Mesothelial cell of epicardium (in vitro differentiated cells): ENCODE measurements at regions not wholly inside any gene's neighbourhood (a gene's known extent, or its start where the extent isn't known, plus 50 kb on each side); places are given as distances from the start of the nearest gene placed in this dataset.

Experiments used
- DNase-seq, 2 experiments: peaks; one replicate each; pipeline ENCODE4 v3.0.0; 2021; ENCODE audit warnings: low spot score in 2 of 2; ENCODE audit not compliant: unreplicated experiment in 2 of 2
- H3K27ac Mint-ChIP-seq: 2 replicates; pipeline ENCODE4 v1.8.0; 2021; ENCODE audit warnings: mixed read lengths
- H3K27me3 Mint-ChIP-seq: 2 replicates; pipeline ENCODE4 v1.8.0; 2021; ENCODE audit warnings: low read depth, mixed read lengths
- H3K36me3 Mint-ChIP-seq: 2 replicates; pipeline ENCODE4 v1.8.0; 2021; ENCODE audit warnings: mixed read lengths
- H3K4me1 Mint-ChIP-seq: 2 replicates; pipeline ENCODE4 v1.8.0; 2021; ENCODE audit warnings: mixed read lengths
- H3K4me3 Mint-ChIP-seq: 2 replicates; pipeline ENCODE4 v1.8.0; 2021; ENCODE audit warnings: mild to moderate bottlenecking, moderate library complexity, mixed read lengths
- H3K9me3 Mint-ChIP-seq: 2 replicates; pipeline ENCODE4 v1.8.0; 2021; ENCODE audit warnings: mixed read lengths
- TF ChIP-seq, protein P1 (sequence below): fragments of 200-600 bp; sonication (generic); IDR thresholded peaks from one replicate; pipeline ENCODE4 v1.5.0; 2021; ENCODE audit warnings: antibody characterized with exemption; ENCODE audit not compliant: unreplicated experiment

DNA sequence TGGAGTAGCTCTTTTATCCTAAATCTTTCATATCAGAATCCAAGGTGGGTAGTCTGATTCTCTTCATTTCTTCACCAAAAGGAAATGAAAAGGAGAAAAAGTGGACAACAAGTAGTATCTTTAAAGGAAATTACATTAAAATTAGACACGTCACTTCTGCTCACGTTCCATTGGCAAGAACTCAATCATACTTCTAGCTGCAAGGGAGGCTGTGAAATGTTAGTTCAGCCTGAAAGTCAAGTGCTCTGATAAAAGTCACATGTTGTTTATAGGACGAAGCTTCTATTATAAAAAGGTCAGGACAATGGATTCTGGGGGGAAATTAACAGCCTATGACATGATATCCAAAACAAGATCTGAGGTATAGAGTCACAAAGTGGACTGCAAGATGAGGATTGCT, 164.6 kb upstream of the MCTP2 start:
- H3K4me3 Mint-ChIP-seq: no peak overlapping the region
- H3K9me3 Mint-ChIP-seq: peaks cover 30% of the 10 kb centered on the region
- H3K27ac Mint-ChIP-seq: no peak overlapping the region
- no peak for DNase-seq
- H3K36me3 Mint-ChIP-seq: no peaks in the 10 kb centered on the region
- H3K27me3 Mint-ChIP-seq: peaks cover 2% of the 10 kb centered on the region
- TF ChIP-seq, protein P1, sequence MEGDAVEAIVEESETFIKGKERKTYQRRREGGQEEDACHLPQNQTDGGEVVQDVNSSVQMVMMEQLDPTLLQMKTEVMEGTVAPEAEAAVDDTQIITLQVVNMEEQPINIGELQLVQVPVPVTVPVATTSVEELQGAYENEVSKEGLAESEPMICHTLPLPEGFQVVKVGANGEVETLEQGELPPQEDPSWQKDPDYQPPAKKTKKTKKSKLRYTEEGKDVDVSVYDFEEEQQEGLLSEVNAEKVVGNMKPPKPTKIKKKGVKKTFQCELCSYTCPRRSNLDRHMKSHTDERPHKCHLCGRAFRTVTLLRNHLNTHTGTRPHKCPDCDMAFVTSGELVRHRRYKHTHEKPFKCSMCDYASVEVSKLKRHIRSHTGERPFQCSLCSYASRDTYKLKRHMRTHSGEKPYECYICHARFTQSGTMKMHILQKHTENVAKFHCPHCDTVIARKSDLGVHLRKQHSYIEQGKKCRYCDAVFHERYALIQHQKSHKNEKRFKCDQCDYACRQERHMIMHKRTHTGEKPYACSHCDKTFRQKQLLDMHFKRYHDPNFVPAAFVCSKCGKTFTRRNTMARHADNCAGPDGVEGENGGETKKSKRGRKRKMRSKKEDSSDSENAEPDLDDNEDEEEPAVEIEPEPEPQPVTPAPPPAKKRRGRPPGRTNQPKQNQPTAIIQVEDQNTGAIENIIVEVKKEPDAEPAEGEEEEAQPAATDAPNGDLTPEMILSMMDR: no peak
- H3K4me1 Mint-ChIP-seq: peaks cover 4% of the 10 kb centered on the region

DNA sequence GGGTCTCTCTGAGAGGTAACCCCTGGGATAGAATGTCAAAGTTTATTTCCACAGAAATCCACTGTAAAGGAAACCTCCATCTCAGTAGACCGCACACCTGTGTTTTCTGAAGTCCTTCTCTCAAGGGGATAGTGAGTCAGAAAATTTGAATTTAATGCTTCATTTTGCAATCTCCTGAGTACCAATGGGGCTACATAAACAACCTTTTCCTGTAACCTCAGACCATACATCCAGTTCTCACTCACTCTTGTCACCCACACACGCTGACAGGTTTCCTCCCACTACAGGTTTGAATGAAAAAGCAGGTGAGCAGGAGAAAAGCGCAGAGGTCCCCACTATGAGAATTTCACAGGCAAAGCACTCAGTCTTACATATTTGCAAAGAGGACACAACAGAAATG, 165.3 kb upstream of the MCTP2 start:
- TF ChIP-seq, protein P1: no peak
- no peak overlapping the region for H3K4me3 Mint-ChIP-seq
- no peaks in the 10 kb centered on the region for H3K36me3 Mint-ChIP-seq
- peaks cover 2% of the 10 kb centered on the region for H3K27me3 Mint-ChIP-seq
- DNase-seq: no peak
- H3K4me1 Mint-ChIP-seq: peaks cover 4% of the 10 kb centered on the region
- H3K9me3 Mint-ChIP-seq: peaks cover 30% of the 10 kb centered on the region
- H3K27ac Mint-ChIP-seq: no peak overlapping the region

DNA sequence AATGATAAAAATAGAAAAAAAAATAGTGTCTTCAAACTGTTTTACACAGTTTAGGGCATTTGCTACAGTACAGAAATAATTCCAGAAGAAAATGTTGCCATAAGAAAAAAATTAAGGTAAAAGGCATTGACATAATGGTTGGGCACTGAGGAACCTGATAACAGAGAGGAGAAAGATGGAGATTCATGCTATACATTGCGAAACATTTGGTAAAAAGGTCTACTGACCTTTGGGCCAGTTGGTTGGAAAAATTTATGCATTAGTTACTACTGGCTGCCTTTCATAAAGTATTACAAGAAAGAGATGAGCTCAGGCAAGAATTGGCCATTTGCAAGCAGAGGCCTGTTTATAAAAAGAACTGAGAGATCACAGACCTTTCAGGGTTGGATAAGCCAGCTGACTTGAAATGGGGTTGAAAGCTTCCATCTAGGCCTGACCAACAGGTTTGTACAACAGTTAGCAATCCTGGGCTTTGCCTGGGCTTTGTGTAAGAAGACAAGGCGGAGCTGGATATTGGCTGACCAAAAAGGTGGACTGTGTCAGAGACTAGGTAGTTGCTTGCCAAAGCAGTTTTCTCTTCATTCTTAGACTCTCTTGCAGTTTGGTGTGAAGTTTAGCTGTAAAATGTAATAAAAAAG, 166.6 kb upstream of the MCTP2 start:
- no peak for DNase-seq
- Mint-ChIP-seq H3K4me3 (no peak overlapping the region), H3K27me3 (peaks cover 3% of the 10 kb centered on the region), H3K27ac (no peak overlapping the region), H3K9me3 (peaks cover 30% of the 10 kb centered on the region), H3K4me1 (no peaks in the 10 kb centered on the region), H3K36me3 (no peaks in the 10 kb centered on the region)
- TF ChIP-seq, protein P1: no peak

DNA sequence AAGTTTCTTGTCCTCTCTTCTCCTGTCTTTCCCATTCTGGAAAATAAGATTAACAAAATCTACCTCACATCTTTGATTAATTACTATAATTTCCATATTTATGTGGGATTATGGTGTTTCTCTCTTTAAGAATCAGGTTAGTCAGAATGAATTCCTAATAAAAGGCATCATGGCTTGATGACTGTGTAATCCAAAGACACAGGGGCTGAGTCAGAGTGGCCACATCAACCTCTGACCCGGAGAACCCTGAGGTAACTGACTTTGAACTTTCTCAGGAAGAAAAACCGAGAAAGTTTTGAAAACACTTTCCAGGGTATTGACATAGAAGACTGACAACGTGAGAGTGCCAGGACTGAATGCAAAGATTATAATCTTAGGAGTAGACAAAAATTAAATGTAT, 170.3 kb upstream of the MCTP2 start:
- Mint-ChIP-seq H3K36me3 (no peaks in the 10 kb centered on the region), H3K27ac (no peak overlapping the region), H3K4me1 (peaks cover 7% of the 10 kb centered on the region), H3K4me3 (no peak overlapping the region), H3K9me3 (peaks cover 6% of the 10 kb centered on the region), H3K27me3 (peaks cover 30% of the 10 kb centered on the region)
- TF ChIP-seq, protein P1: no peak
- no peak for DNase-seq

DNA sequence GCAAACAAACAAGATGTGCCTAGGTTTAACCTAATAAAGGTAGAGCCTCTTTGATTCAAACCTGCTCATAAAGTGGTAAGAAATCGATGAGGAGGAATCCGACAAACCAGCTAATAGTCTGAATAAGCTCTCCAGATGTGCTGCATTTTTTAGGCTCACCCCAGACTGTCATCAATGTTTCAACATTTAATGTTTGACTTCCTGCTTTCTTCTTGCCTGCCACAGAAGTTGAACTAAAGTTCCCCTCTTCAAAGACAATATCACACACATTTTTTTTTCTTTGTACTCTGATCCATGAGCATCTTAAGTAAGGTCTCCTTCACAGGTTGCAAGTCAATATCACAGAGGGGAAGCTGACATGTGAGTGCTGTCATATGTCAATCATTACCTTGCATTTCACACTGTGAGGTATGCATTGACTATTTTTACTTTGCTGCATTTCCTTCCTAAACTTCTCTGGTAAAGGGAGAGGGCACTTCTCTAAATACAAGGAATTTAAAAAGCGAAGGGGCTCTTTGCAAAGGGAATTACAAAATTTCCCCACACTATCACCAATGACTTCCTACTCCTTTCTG, 172.3 kb upstream of the MCTP2 start:
- H3K9me3 Mint-ChIP-seq: no peaks in the 10 kb centered on the region
- TF ChIP-seq, protein P1: no peak
- peaks cover 31% of the 10 kb centered on the region for H3K27me3 Mint-ChIP-seq
- H3K36me3 Mint-ChIP-seq: no peaks in the 10 kb centered on the region
- H3K4me1 Mint-ChIP-seq: peaks cover 7% of the 10 kb centered on the region
- DNase-seq: no peak
- H3K27ac Mint-ChIP-seq: no peak overlapping the region
- H3K4me3 Mint-ChIP-seq: no peak overlapping the region

DNA sequence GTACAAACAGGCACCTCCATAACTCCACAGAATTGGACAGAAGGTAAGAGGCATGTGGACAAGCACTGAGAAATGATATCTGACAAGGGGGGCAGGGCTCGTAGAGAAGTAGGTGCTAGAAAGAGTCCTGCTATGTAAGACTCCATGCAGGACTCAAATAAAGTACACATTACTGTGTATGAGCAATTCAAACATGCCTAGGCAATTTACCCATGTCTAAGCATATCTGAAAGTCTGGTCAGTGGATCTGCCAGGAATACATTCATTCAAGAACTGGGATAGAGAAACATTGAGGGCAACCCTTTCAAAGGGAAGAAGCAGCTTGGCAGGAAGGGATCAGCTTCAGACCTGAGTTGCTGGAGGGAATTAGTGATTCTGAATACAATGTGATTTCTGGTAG, 174.1 kb upstream of the MCTP2 start:
- H3K4me1 Mint-ChIP-seq: peaks cover 7% of the 10 kb centered on the region
- no peaks in the 10 kb centered on the region for H3K9me3 Mint-ChIP-seq
- H3K36me3 Mint-ChIP-seq: no peaks in the 10 kb centered on the region
- no peak overlapping the region for H3K4me3 Mint-ChIP-seq
- H3K27me3 Mint-ChIP-seq: peaks cover 31% of the 10 kb centered on the region
- TF ChIP-seq, protein P1: no peak
- no peak for DNase-seq
- H3K27ac Mint-ChIP-seq: no peak overlapping the region
